GM18867 (cell line): ENCODE measurements at regions not wholly inside any gene's neighbourhood (a gene's known extent, or its start where the extent isn't known, plus 50 kb on each side); places are given as distances from the start of the nearest gene placed in this dataset.

Experiments
- ATAC-seq: cut with Tn5 transposase; IDR thresholded peaks from one replicate; pipeline ENCODE4 v1.9.1; 2021; ENCODE audit warnings: mild to moderate bottlenecking, moderate library complexity; ENCODE audit not compliant: unreplicated experiment

GRCh38 chr10:8998751-8999150 is 944.3 kb downstream of the GATA3 start:
- ATAC-seq, result no peak

GRCh38 chr10:9003122-9003521 is 948.6 kb downstream of the GATA3 start:
- no peak for ATAC-seq

- no peak for ATAC-seq
These were observed 950.2 kb downstream of the GATA3 start for GRCh38 chr10:9004736-9005135.

GRCh38 chr10:9009505-9009904 is 955.0 kb downstream of the GATA3 start:
- ATAC-seq, result no peak

GRCh38 chr10:9010093-9010492 is 955.6 kb downstream of the GATA3 start:
- no peak for ATAC-seq

GRCh38 chr10:9010931-9011670 is 956.6 kb downstream of the GATA3 start:
- no peak for ATAC-seq

GRCh38 chr10:9012312-9012711 is 957.8 kb downstream of the GATA3 start:
- ATAC-seq, result no peak

- no peak for ATAC-seq
These were observed 960.5 kb downstream of the GATA3 start for GRCh38 chr10:9015005-9015404.

GRCh38 chr10:9015447-9015846 is 961.0 kb downstream of the GATA3 start:
- ATAC-seq, result no peak

GRCh38 chr10:9016930-9017329 is 962.4 kb downstream of the GATA3 start:
- no peak for ATAC-seq

- ATAC-seq, result no peak
These were observed 964.0 kb downstream of the GATA3 start for GRCh38 chr10:9018195-9019173.

- no peak for ATAC-seq
These were observed 968.7 kb downstream of the GATA3 start for GRCh38 chr10:9023206-9023605.

- ATAC-seq, result no peak
These were observed 969.7 kb downstream of the GATA3 start for GRCh38 chr10:9024210-9024609.

- no peak for ATAC-seq
These were observed 973.7 kb downstream of the GATA3 start for GRCh38 chr10:9028231-9028630.

- no peak for ATAC-seq
These were observed 980.9 kb downstream of the GATA3 start for GRCh38 chr10:9035355-9035754.

- ATAC-seq, result no peak
These were observed 982.3 kb downstream of the GATA3 start for GRCh38 chr10:9036711-9037204.

GRCh38 chr10:9038146-9038714 is 983.7 kb downstream of the GATA3 start:
- ATAC-seq, result no peak

- no peak for ATAC-seq
These were observed 989.0 kb downstream of the GATA3 start for GRCh38 chr10:9043466-9043865.

- no peak for ATAC-seq
These were observed 990.8 kb downstream of the GATA3 start for GRCh38 chr10:9045311-9045710.

GRCh38 chr10:9051328-9051974 is 997.0 kb downstream of the GATA3 start:
- ATAC-seq, result no peak

GRCh38 chr10:9052767-9053166 is 998.3 kb downstream of the GATA3 start:
- ATAC-seq, result no peak
